SK-N-SH (cell line): ENCODE measurements at regions not wholly inside any gene's neighbourhood (a gene's known extent, or its start where the extent isn't known, plus 50 kb on each side); places are given as distances from the start of the nearest gene placed in this dataset.
A peak's percentile ranks its signal among the peaks of the same experiment; 100 is the strongest.

ENCODE experiments used
- CTCF ChIA-PET: fragments of 300-600, 350-600 bp; formaldehyde crosslinking; extraction: SDS; loops from one replicate; lab custom pipeline; 2021; lab: Yijun Ruan, JAX
- POLR2A ChIA-PET: fragments of 350-600 bp; sonication (Branson Sonifier 250); formaldehyde crosslinking; extraction: SDS; loops from one replicate; lab custom pipeline; 2020; ENCODE audit warnings: antibody characterized with exemption, inconsistent platforms; lab: Yijun Ruan, JAX
- DNase-seq: peaks from one replicate; pipeline ENCODE4 v3.0.0; 2012
- H2AFZ ChIP-seq: fragments of 200-600 bp; sonication (generic); 2 replicates; pipeline ENCODE4 v1.8.1; 2016; ENCODE audit warnings: antibody characterized with exemption, mild to moderate bottlenecking, low read depth
- H3F3A ChIP-seq: fragments of 200-600 bp; sonication (generic); replicated peaks from 2 replicates; pipeline ENCODE3; 2016; ENCODE audit warnings: antibody characterized with exemption, mild to moderate bottlenecking; ENCODE audit not compliant: insufficient read depth
- H3K27ac ChIP-seq, 2 experiments: fragments of 200-500 bp in 1 of 2; fragments of 200-600 bp in 1 of 2; sonication (Bioruptor generic) in 1 of 2; sonication (generic), shearing (Covaris generic) in 1 of 2; 2 replicates each; pipeline versions ENCODE4 v1.5.1 to v1.6.1; 2014 to 2016; ENCODE audit warnings: low read depth in 2 of 2, inconsistent platforms in 1 of 2, low read length in 1 of 2, mild to moderate bottlenecking in 1 of 2, mixed read lengths in 1 of 2
- H3K27me3 ChIP-seq: fragments of 200-600 bp; sonication (generic), shearing (Covaris generic); 2 replicates; pipeline ENCODE4 v1.6.1; 2016; ENCODE audit warnings: mixed run types; ENCODE audit not compliant: insufficient read depth
- H3K36me3 ChIP-seq, 2 experiments: fragments of 200-500 bp in 1 of 2; fragments of 200-600 bp in 1 of 2; sonication (Bioruptor generic) in 1 of 2; sonication (generic) in 1 of 2; replicated peaks in 1 of 2; 2 replicates each; pipeline versions ENCODE3 to v1.5.1; 2014 to 2016; ENCODE audit warnings: low read length in 1 of 2, mild to moderate bottlenecking in 1 of 2; ENCODE audit not compliant: insufficient read depth in 2 of 2, control insufficient read depth in 1 of 2
- H3K4me1 ChIP-seq, 2 experiments: fragments of 200-500 bp in 1 of 2; fragments of 200-600 bp in 1 of 2; sonication (Bioruptor generic) in 1 of 2; sonication (generic), shearing (Covaris generic) in 1 of 2; 2 replicates each; pipeline versions ENCODE4 v1.5.1 to v1.6.1; 2014 to 2016; ENCODE audit warnings: low read depth in 1 of 2, low read length in 1 of 2, mixed run types in 1 of 2; ENCODE audit not compliant: insufficient read depth in 2 of 2, control insufficient read depth in 1 of 2
- H3K4me2 ChIP-seq: fragments of 200-600 bp; sonication (generic), shearing (Covaris generic); 2 replicates; pipeline ENCODE4 v1.6.1; 2017; ENCODE audit warnings: mixed run types
- H3K4me3 ChIP-seq, 2 experiments: fragments of 200-500 bp in 1 of 2; fragments of 200-600 bp in 1 of 2; sonication (Bioruptor generic) in 1 of 2; sonication (generic), shearing (Covaris generic) in 1 of 2; 2 replicates each; pipeline versions ENCODE4 v1.5.1 to v1.8.1; 2014 to 2016; ENCODE audit warnings: low read depth in 2 of 2, inconsistent platforms in 1 of 2, low read length in 1 of 2, mild to moderate bottlenecking in 1 of 2, mixed read lengths in 1 of 2, moderate library complexity in 1 of 2
- H3K79me2 ChIP-seq: fragments of 200-600 bp; sonication (generic); 2 replicates; pipeline ENCODE4 v1.8.1; 2017; ENCODE audit warnings: mild to moderate bottlenecking; ENCODE audit not compliant: insufficient read depth
- H3K9ac ChIP-seq: fragments of 200-600 bp; sonication (generic); 2 replicates; pipeline ENCODE4 v1.6.1; 2017; ENCODE audit warnings: mixed run types
- H3K9me2 ChIP-seq: fragments of 200-600 bp; sonication (generic); 2 replicates; pipeline ENCODE4 v1.6.1; 2017; ENCODE audit warnings: mixed run types
- H3K9me3 ChIP-seq: fragments of 200-600 bp; sonication (generic); 2 replicates; pipeline ENCODE4 v1.6.1; 2017; ENCODE audit warnings: mixed run types, mild to moderate bottlenecking, moderate library complexity
- H4K20me1 ChIP-seq: fragments of 200-600 bp; sonication (generic); 2 replicates; pipeline ENCODE4 v1.6.1; 2017; ENCODE audit warnings: mild to moderate bottlenecking, mixed run types; ENCODE audit not compliant: insufficient read depth
- CTCF ChIP-seq: fragments of 200-600 bp; sonication (generic); IDR thresholded peaks from 2 replicates; pipeline ENCODE4 v1.6.1; 2017; ENCODE audit warnings: antibody characterized with exemption, mild to moderate bottlenecking, moderate library complexity
- MEF2A ChIP-seq: IDR thresholded peaks from 2 replicates; pipeline ENCODE4 v1.4.0; 2012; ENCODE audit warnings: low read depth, borderline replicate concordance
- NRF1 ChIP-seq: IDR thresholded peaks from 2 replicates; pipeline ENCODE4 v1.6.1; 2012; ENCODE audit warnings: low read depth, mild to moderate bottlenecking, low read length
- POLR2AphosphoS5 ChIP-seq: IDR thresholded peaks from 2 replicates; pipeline ENCODE4 v1.6.1; 2012; ENCODE audit warnings: low read depth, low read length
- RAD21 ChIP-seq: IDR thresholded peaks from 2 replicates; pipeline ENCODE4 v1.6.1; 2012; ENCODE audit warnings: mild to moderate bottlenecking, low read length
- RCOR1 ChIP-seq: fragments of 150-350 bp; IDR thresholded peaks from 2 replicates; pipeline ENCODE4 v1.6.1; 2017; ENCODE audit warnings: antibody characterized with exemption, low read length
- SMC3 ChIP-seq: IDR thresholded peaks from 2 replicates; pipeline ENCODE4 v1.6.1; 2012; ENCODE audit warnings: low read depth, low read length, improper control_type of control experiment
- WGBS: methylation state at CpG from one replicate; pipeline ENCODE4 v1.1.6; 2017; ENCODE audit warnings: low lambda C conversion rate; 5-methylcytosine and 5-hydroxymethylcytosine counted together
- TF ChIP-seq, protein P1 (sequence below): IDR thresholded peaks from 2 replicates; pipeline ENCODE4 v1.4.0; 2012; ENCODE audit warnings: low read depth
- TF ChIP-seq, protein P2 (sequence below): IDR thresholded peaks from 2 replicates; pipeline ENCODE4 v1.6.1; 2012; ENCODE audit warnings: mild to moderate bottlenecking, low read depth, low read length, moderate library complexity
- TF ChIP-seq, protein P3 (sequence below): IDR thresholded peaks from 2 replicates; pipeline ENCODE4; 2012

- ChIA-PET CTCF (interaction anchor here (1.2 kb wide), 1 partner anchor 11 kb away, joined by 4 read pairs; no protein-coding TSS in a partner anchor), POLR2A (no interaction called here)
- no peaks in the 10 kb centered on the region for H3K9me3 ChIP-seq
- no peak for DNase-seq
- no peak overlapping the region for H3K4me2 ChIP-seq
- WGBS, result 79% methylated on average over 4 of the region's 4 CpGs
- H3K27ac ChIP-seq, result no peak overlapping the region; a peak in 1 of 4 replicates
- no peaks in the 10 kb centered on the region for H3K36me3 ChIP-seq
- H3K4me3 ChIP-seq, result no peak overlapping the region
- TF ChIP-seq, protein P1, sequence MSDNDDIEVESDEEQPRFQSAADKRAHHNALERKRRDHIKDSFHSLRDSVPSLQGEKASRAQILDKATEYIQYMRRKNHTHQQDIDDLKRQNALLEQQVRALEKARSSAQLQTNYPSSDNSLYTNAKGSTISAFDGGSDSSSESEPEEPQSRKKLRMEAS, result no peak
- TF ChIP-seq RAD21 (peak; percentile 61), SMC3 (peak; percentile 35), MEF2A (no peak), CTCF (peak; percentile 45), RCOR1 (no peak)
- TF ChIP-seq, protein P2, sequence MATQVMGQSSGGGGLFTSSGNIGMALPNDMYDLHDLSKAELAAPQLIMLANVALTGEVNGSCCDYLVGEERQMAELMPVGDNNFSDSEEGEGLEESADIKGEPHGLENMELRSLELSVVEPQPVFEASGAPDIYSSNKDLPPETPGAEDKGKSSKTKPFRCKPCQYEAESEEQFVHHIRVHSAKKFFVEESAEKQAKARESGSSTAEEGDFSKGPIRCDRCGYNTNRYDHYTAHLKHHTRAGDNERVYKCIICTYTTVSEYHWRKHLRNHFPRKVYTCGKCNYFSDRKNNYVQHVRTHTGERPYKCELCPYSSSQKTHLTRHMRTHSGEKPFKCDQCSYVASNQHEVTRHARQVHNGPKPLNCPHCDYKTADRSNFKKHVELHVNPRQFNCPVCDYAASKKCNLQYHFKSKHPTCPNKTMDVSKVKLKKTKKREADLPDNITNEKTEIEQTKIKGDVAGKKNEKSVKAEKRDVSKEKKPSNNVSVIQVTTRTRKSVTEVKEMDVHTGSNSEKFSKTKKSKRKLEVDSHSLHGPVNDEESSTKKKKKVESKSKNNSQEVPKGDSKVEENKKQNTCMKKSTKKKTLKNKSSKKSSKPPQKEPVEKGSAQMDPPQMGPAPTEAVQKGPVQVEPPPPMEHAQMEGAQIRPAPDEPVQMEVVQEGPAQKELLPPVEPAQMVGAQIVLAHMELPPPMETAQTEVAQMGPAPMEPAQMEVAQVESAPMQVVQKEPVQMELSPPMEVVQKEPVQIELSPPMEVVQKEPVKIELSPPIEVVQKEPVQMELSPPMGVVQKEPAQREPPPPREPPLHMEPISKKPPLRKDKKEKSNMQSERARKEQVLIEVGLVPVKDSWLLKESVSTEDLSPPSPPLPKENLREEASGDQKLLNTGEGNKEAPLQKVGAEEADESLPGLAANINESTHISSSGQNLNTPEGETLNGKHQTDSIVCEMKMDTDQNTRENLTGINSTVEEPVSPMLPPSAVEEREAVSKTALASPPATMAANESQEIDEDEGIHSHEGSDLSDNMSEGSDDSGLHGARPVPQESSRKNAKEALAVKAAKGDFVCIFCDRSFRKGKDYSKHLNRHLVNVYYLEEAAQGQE, result no peak
- TF ChIP-seq, all 33 proteins: peak for 3
- Histone ChIP-seq H4K20me1 (no peaks in the 10 kb centered on the region), H3F3A (no peaks in the 10 kb centered on the region), H3K79me2 (no peaks in the 10 kb centered on the region), H3K4me1 (peaks cover 0 to 3% of the 10 kb centered on the region in 2 experiments; a peak in 3 of 4 replicates), H3K9me2 (no peaks in the 10 kb centered on the region), H3K27me3 (no peaks in the 10 kb centered on the region), H2AFZ (no peak overlapping the region), H3K9ac (no peak overlapping the region)
These were observed 124.3 kb upstream of the LMNTD1 start for GRCh38 chr12:25677232-25677937.

DNA sequence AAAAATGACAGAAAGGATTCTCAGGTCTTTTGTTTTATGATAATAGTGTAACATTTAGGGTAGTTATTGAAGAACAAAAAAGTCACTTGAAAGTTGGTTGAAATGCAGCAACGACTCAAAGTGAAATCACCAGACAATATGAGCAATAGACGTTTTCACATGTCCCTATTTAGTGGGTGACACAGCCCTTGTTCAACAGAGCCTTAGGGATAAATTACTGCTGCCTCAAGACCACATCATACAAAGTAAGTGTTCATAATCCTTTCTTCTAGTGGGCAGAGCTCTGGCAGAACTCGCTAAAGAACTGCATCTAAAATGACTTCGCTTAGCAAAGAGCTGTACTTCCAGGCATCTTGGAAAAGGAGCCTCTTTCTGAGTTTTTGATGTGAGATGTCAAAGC is 128.5 kb upstream of the LMNTD1 start:
- Histone ChIP-seq H3K9me2 (no peaks in the 10 kb centered on the region), H3K79me2 (no peaks in the 10 kb centered on the region), H3K4me1 (peaks cover 0 to 3% of the 10 kb centered on the region in 2 experiments; a peak in 3 of 4 replicates), H4K20me1 (no peaks in the 10 kb centered on the region), H3K27ac (no peak overlapping the region), H3K36me3 (no peaks in the 10 kb centered on the region), H3K27me3 (no peaks in the 10 kb centered on the region), H3K9me3 (no peaks in the 10 kb centered on the region), H3K4me3 (no peak overlapping the region), H3K4me2 (no peak overlapping the region), H3K9ac (no peak overlapping the region), H2AFZ (no peak overlapping the region), H3F3A (no peaks in the 10 kb centered on the region)
- DNase-seq, result no peak
- WGBS, result 57% methylated on average over 4 of the region's 4 CpGs
- ChIA-PET POLR2A (no interaction called here), CTCF (no interaction called here)
- TF ChIP-seq, protein P3, sequence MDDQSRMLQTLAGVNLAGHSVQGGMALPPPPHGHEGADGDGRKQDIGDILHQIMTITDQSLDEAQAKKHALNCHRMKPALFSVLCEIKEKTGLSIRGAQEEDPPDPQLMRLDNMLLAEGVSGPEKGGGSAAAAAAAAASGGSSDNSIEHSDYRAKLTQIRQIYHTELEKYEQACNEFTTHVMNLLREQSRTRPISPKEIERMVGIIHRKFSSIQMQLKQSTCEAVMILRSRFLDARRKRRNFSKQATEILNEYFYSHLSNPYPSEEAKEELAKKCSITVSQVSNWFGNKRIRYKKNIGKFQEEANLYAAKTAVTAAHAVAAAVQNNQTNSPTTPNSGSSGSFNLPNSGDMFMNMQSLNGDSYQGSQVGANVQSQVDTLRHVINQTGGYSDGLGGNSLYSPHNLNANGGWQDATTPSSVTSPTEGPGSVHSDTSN, result no peak
- TF ChIP-seq POLR2AphosphoS5 (no peak), NRF1 (no peak)
